GM18505 (cell line): ENCODE measurements at regions not wholly inside any gene's neighbourhood (a gene's known extent, or its start where the extent isn't known, plus 50 kb on each side); places are given as distances from the start of the nearest gene placed in this dataset.

Source experiments
- ATAC-seq: cut with Tn5 transposase; IDR thresholded peaks from one replicate; pipeline ENCODE4 v1.9.1; 2021; ENCODE audit not compliant: unreplicated experiment
- POLR2A ChIP-seq: IDR thresholded peaks from 4 replicates; pipeline ENCODE4 v1.6.1; 2011; ENCODE audit warnings: borderline replicate concordance; ENCODE audit not compliant: insufficient read depth, insufficient read length; ENCODE audit errors: extremely low read depth

- no peak for ATAC-seq
- TF ChIP-seq POLR2A, result no peak
These were observed 135.4 kb downstream of the HMHB1 start for GRCh38 chr5:143947313-143947712.

GRCh38 chr5:143952809-143953208 lies 140.8 kb downstream of the HMHB1 start:
- no peak for TF ChIP-seq POLR2A
- no peak for ATAC-seq

- TF ChIP-seq POLR2A, result no peak
- ATAC-seq, result no peak
These were observed 141.9 kb downstream of the HMHB1 start for GRCh38 chr5:143953851-143954250.

- TF ChIP-seq POLR2A, result no peak
- ATAC-seq, result no peak
These were observed 143.2 kb downstream of the HMHB1 start for GRCh38 chr5:143955141-143955540.

GRCh38 chr5:143957455-143957854 lies 145.5 kb downstream of the HMHB1 start:
- TF ChIP-seq POLR2A, result no peak
- ATAC-seq, result no peak

- no peak for TF ChIP-seq POLR2A
- ATAC-seq, result no peak
These were observed 150.2 kb downstream of the HMHB1 start for GRCh38 chr5:143962201-143962600.

GRCh38 chr5:143964919-143965318 lies 153.0 kb downstream of the HMHB1 start:
- no peak for TF ChIP-seq POLR2A
- ATAC-seq, result no peak

- no peak for ATAC-seq
- TF ChIP-seq POLR2A, result no peak
These were observed 154.3 kb downstream of the HMHB1 start for GRCh38 chr5:143966280-143966679.

GRCh38 chr5:143968071-143968878 lies 156.3 kb downstream of the HMHB1 start:
- peak; percentile 66 for ATAC-seq
- no peak for TF ChIP-seq POLR2A

GRCh38 chr5:143970159-143970558 lies 158.2 kb downstream of the HMHB1 start:
- no peak for ATAC-seq
- no peak for TF ChIP-seq POLR2A

- no peak for TF ChIP-seq POLR2A
- no peak for ATAC-seq
These were observed 160.1 kb downstream of the HMHB1 start for GRCh38 chr5:143972068-143972467.

GRCh38 chr5:143976055-143976454 lies 164.1 kb downstream of the HMHB1 start:
- ATAC-seq, result no peak
- no peak for TF ChIP-seq POLR2A

GRCh38 chr5:143977891-143978461 lies 166.0 kb downstream of the HMHB1 start:
- ATAC-seq, result no peak
- TF ChIP-seq POLR2A, result no peak

- TF ChIP-seq POLR2A, result no peak
- peak; percentile 71 for ATAC-seq
These were observed 167.2 kb downstream of the HMHB1 start for GRCh38 chr5:143979044-143979690.
